Immature natural killer cell (primary cell): ENCODE measurements at regions not wholly inside any gene's neighbourhood (a gene's known extent, or its start where the extent isn't known, plus 50 kb on each side); places are given as distances from the start of the nearest gene placed in this dataset.
"Not testable (repeated sequence)": the region's sequence is repeated elsewhere in the genome, so short reads cannot be mapped to it uniquely, and the experiment has no call there.

Experiments
- DNase-seq, 3 donors: peaks; one replicate each; pipeline ENCODE4 v3.0.0; 2022; ENCODE audit warnings: mixed read lengths in 1 of 3
- H3K27ac Mint-ChIP-seq, 6 donors: one replicate each; pipeline ENCODE4 v1.8.0; 2020; ENCODE audit warnings: mixed read lengths in 6 of 6, mild to moderate bottlenecking in 5 of 6, inconsistent platforms in 4 of 6, moderate library complexity in 3 of 6
- H3K27me3 Mint-ChIP-seq, 3 donors: one replicate each; pipeline ENCODE4 v1.8.0; 2020 to 2021; ENCODE audit warnings: low read depth in 3 of 3, mild to moderate bottlenecking in 3 of 3, mixed read lengths in 3 of 3, moderate library complexity in 3 of 3, inconsistent platforms in 1 of 3
- H3K36me3 Mint-ChIP-seq, 3 donors: one replicate each; pipeline ENCODE4 v1.8.0; 2020; ENCODE audit warnings: mixed read lengths in 3 of 3, inconsistent platforms in 2 of 3, mild to moderate bottlenecking in 2 of 3
- H3K4me1 Mint-ChIP-seq, 2 donors: one replicate each; pipeline ENCODE4 v1.8.0; 2020; ENCODE audit warnings: inconsistent platforms in 2 of 2, mild to moderate bottlenecking in 2 of 2, mixed read lengths in 2 of 2, moderate library complexity in 1 of 2
- H3K4me3 Mint-ChIP-seq, 5 donors: one replicate each; pipeline ENCODE4 v1.8.0; 2020; ENCODE audit warnings: mild to moderate bottlenecking in 5 of 5, mixed read lengths in 5 of 5, inconsistent platforms in 3 of 5, moderate library complexity in 3 of 5
- H3K9me3 Mint-ChIP-seq, 6 donors: one replicate each; pipeline ENCODE4 v1.8.0; 2020; ENCODE audit warnings: mild to moderate bottlenecking in 6 of 6, mixed read lengths in 6 of 6, inconsistent platforms in 4 of 6, moderate library complexity in 3 of 6

GRCh38 chr12:63397807-63398206 is 246.8 kb upstream of the AVPR1A start:
- Mint-ChIP-seq H3K27ac (no peak overlapping the region), H3K9me3 (peaks cover 0 to 8% (median 3%) of the 10 kb centered on the region in 6 donors), H3K4me1 (no peaks in the 10 kb centered on the region), H3K27me3 (peaks cover 0 to 3% (median 0%) of the 10 kb centered on the region in 3 donors), H3K36me3 (no peaks in the 10 kb centered on the region), H3K4me3 (no peak overlapping the region)
- DNase-seq = no peak

GRCh38 chr12:63396135-63396534 is 245.1 kb upstream of the AVPR1A start:
- no peak for DNase-seq
- Mint-ChIP-seq H3K9me3 (peaks cover 0 to 8% (median 3%) of the 10 kb centered on the region in 6 donors), H3K36me3 (no peaks in the 10 kb centered on the region), H3K4me1 (no peaks in the 10 kb centered on the region), H3K27me3 (peaks cover 0 to 3% (median 2%) of the 10 kb centered on the region in 3 donors), H3K27ac (no peak overlapping the region), H3K4me3 (no peak overlapping the region)

DNA sequence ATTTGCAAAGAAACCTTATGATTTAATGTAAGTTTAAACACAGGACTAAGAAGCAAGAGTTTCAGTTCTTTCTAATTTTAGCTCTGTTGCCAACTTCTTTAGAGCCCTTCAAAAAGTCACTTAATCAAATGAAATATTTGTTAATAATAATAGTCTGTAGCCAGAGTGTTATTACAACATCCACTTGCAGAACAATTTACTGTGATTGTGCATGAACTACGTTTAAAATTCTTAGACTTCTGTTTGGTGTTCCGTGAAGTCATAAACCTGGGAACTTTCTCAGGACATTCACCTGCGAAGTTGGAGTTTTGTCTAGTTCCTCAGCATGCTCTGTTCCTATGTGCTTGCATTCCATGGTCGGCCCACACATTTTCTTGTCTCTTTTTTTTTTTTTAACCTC is 244.0 kb upstream of the AVPR1A start:
- no peak overlapping the region for H3K4me3 Mint-ChIP-seq
- no peak overlapping the region for H3K27ac Mint-ChIP-seq
- peaks cover 0 to 8% (median under 1%) of the 10 kb centered on the region in 6 donors for H3K9me3 Mint-ChIP-seq
- no peaks in the 10 kb centered on the region for H3K36me3 Mint-ChIP-seq
- DNase-seq = no peak
- peaks cover 0 to 5% (median 2%) of the 10 kb centered on the region in 3 donors for H3K27me3 Mint-ChIP-seq
- no peaks in the 10 kb centered on the region for H3K4me1 Mint-ChIP-seq

DNA sequence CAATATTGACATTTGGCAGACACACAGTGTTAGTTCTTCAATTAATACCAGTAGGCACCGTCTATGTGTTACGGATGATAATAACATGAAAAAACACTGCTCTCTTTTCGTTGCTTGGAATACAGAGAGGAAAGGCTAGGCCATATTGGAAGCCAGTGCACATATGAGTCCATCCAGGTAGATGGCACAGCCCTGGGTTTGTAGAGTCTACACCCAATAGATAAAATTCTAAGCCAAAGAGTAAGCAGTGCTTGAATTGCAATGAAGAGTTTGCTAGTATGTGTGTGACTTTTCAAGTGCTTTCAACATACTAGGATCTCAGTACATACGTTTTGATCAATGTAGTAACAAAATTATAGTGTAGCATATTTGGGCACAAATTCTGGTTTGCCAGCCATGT is 243.3 kb upstream of the AVPR1A start:
- H3K9me3 Mint-ChIP-seq = peaks cover 0 to 8% (median under 1%) of the 10 kb centered on the region in 6 donors
- no peak for DNase-seq
- H3K4me3 Mint-ChIP-seq = no peak overlapping the region
- no peak overlapping the region for H3K27ac Mint-ChIP-seq
- peaks cover 0 to 5% (median 2%) of the 10 kb centered on the region in 3 donors for H3K27me3 Mint-ChIP-seq
- no peaks in the 10 kb centered on the region for H3K36me3 Mint-ChIP-seq
- H3K4me1 Mint-ChIP-seq = no peaks in the 10 kb centered on the region

DNA sequence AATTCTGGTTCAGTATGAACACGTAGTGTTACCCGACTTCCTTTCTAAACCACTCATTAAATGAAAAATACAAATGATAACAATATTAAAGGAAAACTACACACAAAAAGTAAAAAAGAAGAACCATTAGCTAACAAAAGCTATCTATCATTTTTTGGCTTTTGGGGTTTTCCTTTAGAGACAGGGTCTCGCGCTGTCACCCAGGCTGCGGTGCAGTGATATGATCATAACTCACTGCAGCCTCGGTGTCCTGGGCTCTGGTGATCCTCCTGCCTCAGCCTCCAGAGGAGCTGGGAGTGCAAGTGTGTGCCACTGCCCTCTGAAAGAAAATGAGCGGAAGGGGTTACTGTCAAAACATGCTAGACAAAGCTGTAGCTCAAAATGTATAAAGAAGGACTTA is 238.2 kb upstream of the AVPR1A start:
- peaks cover 0 to 6% (median 5%) of the 10 kb centered on the region in 3 donors for H3K27me3 Mint-ChIP-seq
- H3K4me1 Mint-ChIP-seq = no peaks in the 10 kb centered on the region
- H3K27ac Mint-ChIP-seq = no peak overlapping the region
- DNase-seq = no peak
- peaks cover 0 to 16% (median 4%) of the 10 kb centered on the region in 6 donors for H3K9me3 Mint-ChIP-seq
- no peak overlapping the region for H3K4me3 Mint-ChIP-seq
- H3K36me3 Mint-ChIP-seq = no peaks in the 10 kb centered on the region

DNA sequence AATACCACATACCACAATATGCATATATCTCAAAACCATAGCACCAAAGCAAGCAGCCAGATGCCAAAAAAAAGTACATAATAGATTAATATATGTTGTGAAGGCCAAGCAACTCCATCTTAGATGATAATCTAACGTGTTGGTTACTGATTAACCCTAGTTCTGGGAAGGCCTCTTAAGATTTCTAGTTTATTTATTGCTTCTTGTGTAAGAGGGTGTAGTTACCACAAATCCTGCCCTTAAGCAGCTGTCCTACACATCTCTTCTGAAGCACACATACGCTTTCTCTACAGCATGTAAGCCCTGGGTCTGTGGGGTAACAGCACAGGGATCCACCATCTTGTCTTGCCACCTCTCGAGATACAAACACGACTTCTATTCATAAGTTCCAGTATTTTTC is 236.8 kb upstream of the AVPR1A start:
- Mint-ChIP-seq H3K27ac (no peak overlapping the region), H3K36me3 (no peaks in the 10 kb centered on the region), H3K9me3 (peaks cover 0 to 16% (median 2%) of the 10 kb centered on the region in 6 donors), H3K27me3 (peaks cover 0 to 6% (median 5%) of the 10 kb centered on the region in 3 donors), H3K4me1 (no peaks in the 10 kb centered on the region), H3K4me3 (no peak overlapping the region)
- DNase-seq = no peak

DNA sequence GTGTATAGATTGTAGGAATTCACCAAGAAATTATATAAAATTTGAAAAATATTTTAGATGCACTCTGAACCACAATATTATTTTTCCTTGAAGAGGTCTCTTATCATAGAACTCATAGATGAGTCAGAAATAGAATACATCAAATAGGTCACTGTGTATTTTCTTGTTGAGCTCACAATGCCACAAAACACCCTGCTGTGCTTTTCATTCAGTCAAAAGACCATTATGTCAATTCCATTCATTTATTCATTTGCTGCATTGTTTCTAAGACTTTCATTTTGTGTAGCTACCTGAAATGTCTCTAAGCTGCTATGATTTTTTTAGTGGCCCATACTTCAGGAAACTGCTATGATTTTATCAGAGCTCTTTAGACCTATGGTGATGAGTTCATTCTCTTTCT is 231.9 kb upstream of the AVPR1A start:
- peaks cover 0 to 3% (median 2%) of the 10 kb centered on the region in 3 donors for H3K27me3 Mint-ChIP-seq
- no peak for DNase-seq
- no peaks in the 10 kb centered on the region for H3K36me3 Mint-ChIP-seq
- H3K27ac Mint-ChIP-seq = no peak overlapping the region
- no peaks in the 10 kb centered on the region for H3K4me1 Mint-ChIP-seq
- no peak overlapping the region for H3K4me3 Mint-ChIP-seq
- H3K9me3 Mint-ChIP-seq = peaks cover 4 to 36% (median 8%) of the 10 kb centered on the region in 6 donors

DNA sequence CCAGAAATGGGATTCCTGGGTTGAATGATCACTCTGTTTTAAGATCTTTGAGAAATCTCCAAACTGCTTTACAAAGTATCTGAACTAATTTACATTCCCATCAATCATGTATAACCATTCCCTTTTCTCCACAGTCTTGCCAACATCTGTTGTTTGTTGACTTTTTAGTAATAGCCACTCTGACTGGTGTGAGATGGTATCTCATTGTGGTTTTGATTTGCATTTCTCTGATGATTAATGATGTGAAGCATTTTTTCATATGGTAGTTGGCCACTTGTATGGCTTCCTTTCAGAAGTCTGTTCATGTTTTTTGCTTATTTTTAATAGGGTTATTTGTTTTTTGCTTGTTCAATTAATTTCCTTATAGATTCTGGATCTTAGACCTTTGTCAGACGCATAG is 211.8 kb upstream of the AVPR1A start:
- Mint-ChIP-seq H3K4me3 (no peak overlapping the region), H3K27me3 (peaks cover 0 to 4% (median 0%) of the 10 kb centered on the region in 3 donors), H3K4me1 (no peaks in the 10 kb centered on the region), H3K36me3 (no peaks in the 10 kb centered on the region), H3K27ac (no peak overlapping the region), H3K9me3 (peaks cover 2 to 22% (median 10%) of the 10 kb centered on the region in 6 donors)
- no peak for DNase-seq

GRCh38 chr12:63362166-63362565 is 211.2 kb upstream of the AVPR1A start:
- no peak for DNase-seq
- Mint-ChIP-seq H3K36me3 (no peaks in the 10 kb centered on the region), H3K27ac (no peak overlapping the region), H3K4me1 (no peaks in the 10 kb centered on the region), H3K27me3 (no peaks in the 10 kb centered on the region), H3K4me3 (no peak overlapping the region), H3K9me3 (peaks cover 2 to 15% (median 9%) of the 10 kb centered on the region in 6 donors)

GRCh38 chr12:63354969-63355368 is 204.0 kb upstream of the AVPR1A start:
- H3K27ac Mint-ChIP-seq = no peak overlapping the region
- H3K36me3 Mint-ChIP-seq = no peaks in the 10 kb centered on the region
- H3K4me3 Mint-ChIP-seq = no peak overlapping the region
- no peaks in the 10 kb centered on the region for H3K4me1 Mint-ChIP-seq
- DNase-seq = no peak
- H3K9me3 Mint-ChIP-seq = peaks cover 0 to 9% (median 1%) of the 10 kb centered on the region in 6 donors
- peaks cover 0 to 2% (median 0%) of the 10 kb centered on the region in 3 donors for H3K27me3 Mint-ChIP-seq

DNA sequence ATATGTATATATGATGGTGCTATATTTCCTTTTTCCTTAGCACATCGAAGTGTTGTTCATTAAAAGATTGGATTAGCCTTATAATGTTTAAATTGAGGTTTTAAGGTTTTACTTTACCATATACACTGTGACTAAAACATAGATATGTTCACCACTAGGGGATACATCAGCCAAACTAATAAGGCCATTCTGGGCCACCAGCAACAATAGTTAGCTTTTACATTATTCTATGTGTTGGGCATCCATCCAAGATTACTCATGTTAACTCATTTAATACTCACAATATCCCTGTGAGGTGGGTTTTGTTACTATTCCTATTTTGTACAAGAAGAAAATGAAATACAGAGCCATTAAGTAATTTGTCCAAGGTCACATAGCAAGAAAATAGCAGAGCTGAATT is 202.6 kb upstream of the AVPR1A start:
- Mint-ChIP-seq H3K36me3 (no peaks in the 10 kb centered on the region), H3K4me1 (no peaks in the 10 kb centered on the region), H3K27ac (no peak overlapping the region), H3K4me3 (no peak overlapping the region), H3K27me3 (peaks cover 0 to 5% (median 0%) of the 10 kb centered on the region in 3 donors), H3K9me3 (peaks cover 0 to 7% (median 4%) of the 10 kb centered on the region in 6 donors)
- no peak for DNase-seq

GRCh38 chr12:63351370-63351769 is 200.4 kb upstream of the AVPR1A start:
- H3K9me3 Mint-ChIP-seq = peaks cover 0 to 7% (median under 1%) of the 10 kb centered on the region in 6 donors
- H3K4me1 Mint-ChIP-seq = no peaks in the 10 kb centered on the region
- DNase-seq = no peak

DNA sequence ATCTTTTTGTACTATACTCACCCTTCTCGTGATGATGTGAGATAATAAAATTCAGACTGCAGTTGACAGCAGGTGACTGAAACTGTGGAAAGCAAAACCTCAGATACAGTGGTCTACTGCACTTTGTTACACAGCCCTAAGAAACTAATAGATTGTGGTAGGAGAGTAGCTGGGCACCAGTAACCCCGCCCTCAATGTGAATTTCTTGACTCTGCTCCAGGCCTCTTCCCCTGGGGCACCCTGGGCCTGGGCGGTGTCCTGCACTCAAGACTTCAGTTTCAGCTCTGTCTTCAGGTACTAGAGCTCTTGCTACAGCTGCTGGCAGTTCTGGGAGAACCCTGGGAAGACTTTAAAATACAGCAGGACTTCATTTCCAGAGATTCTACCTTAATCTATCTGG is 197.6 kb upstream of the AVPR1A start:
- Mint-ChIP-seq H3K9me3 (peaks cover 2 to 7% (median 4%) of the 10 kb centered on the region in 6 donors), H3K36me3 (no peaks in the 10 kb centered on the region), H3K4me3 (no peak overlapping the region), H3K27me3 (peaks cover 0 to 3% (median 0%) of the 10 kb centered on the region in 3 donors), H3K4me1 (no peaks in the 10 kb centered on the region), H3K27ac (no peak overlapping the region)
- no peak for DNase-seq

More at GRCh38 chr12:63351370-63351769, 200.4 kb upstream of the AVPR1A start:
- Mint-ChIP-seq H3K4me3 (no peak overlapping the region), H3K27me3 (peaks cover 0 to 3% (median 0%) of the 10 kb centered on the region in 3 donors), H3K36me3 (no peaks in the 10 kb centered on the region), H3K27ac (no peak overlapping the region)

DNA sequence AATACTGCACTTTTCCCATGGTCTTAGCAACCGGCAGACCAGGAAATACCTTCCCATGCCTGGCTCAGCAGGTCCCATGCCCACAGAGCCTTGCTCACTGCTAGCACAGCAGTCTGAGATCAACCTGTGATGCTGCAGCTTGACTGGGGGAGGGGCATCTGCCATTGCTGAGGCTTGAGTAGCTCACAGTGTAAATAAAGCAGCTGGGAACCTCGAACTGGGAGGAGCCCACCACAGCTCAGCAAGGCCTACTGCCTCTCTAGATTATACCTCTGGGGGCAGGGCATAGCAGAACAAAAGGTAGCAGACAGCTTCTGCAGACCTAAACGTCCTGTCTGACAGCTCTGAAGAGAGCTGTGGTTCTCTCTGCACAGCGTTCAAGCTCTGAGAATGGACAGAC is 186.2 kb upstream of the AVPR1A start:
- not testable (repeated sequence) for DNase-seq, H3K27ac Mint-ChIP-seq, H3K4me1 Mint-ChIP-seq, H3K36me3 Mint-ChIP-seq, H3K4me3 Mint-ChIP-seq, H3K27me3 Mint-ChIP-seq
- H3K9me3 Mint-ChIP-seq = peaks cover 7 to 27% (median 18%) of the 10 kb centered on the region in 6 donors

DNA sequence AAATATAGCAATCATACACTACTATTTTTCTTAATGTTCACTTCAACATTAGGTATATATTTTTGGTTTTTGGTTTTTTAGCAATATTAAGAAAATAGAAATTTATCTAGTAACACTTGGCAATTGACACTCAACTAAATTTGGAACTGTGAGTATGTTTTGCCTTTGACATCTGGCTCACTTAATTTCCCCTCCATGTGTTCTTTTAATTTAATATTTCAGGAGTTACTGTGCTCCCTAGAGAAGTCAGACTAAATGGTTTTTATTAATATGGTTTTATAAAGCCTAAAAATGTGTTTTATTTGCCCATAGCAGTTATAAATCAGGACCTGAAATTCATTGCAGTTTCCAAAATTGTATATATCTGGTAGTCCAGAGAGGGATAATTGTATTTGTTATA is 175.3 kb upstream of the AVPR1A start:
- H3K9me3 Mint-ChIP-seq = peaks cover 0 to 11% (median under 1%) of the 10 kb centered on the region in 6 donors
- DNase-seq = no peak
- no peak overlapping the region for H3K27ac Mint-ChIP-seq
- no peaks in the 10 kb centered on the region for H3K36me3 Mint-ChIP-seq
- H3K4me3 Mint-ChIP-seq = no peak overlapping the region
- H3K27me3 Mint-ChIP-seq = no peaks in the 10 kb centered on the region
- H3K4me1 Mint-ChIP-seq = no peaks in the 10 kb centered on the region
